ENCODE measurements at regions not wholly inside any gene's neighbourhood (a gene's known extent, or its start where the extent isn't known, plus 50 kb on each side); places are given as distances from the start of the nearest gene placed in this dataset.

GRCh38 chr18:7383002-7383980 lies 152.4 kb downstream of the LRRC30 start:
- Histone ChIP-seq H3K4me3 (no peak overlapping the region), H3K27ac (no peak overlapping the region)
- TF ChIP-seq, protein P1, sequence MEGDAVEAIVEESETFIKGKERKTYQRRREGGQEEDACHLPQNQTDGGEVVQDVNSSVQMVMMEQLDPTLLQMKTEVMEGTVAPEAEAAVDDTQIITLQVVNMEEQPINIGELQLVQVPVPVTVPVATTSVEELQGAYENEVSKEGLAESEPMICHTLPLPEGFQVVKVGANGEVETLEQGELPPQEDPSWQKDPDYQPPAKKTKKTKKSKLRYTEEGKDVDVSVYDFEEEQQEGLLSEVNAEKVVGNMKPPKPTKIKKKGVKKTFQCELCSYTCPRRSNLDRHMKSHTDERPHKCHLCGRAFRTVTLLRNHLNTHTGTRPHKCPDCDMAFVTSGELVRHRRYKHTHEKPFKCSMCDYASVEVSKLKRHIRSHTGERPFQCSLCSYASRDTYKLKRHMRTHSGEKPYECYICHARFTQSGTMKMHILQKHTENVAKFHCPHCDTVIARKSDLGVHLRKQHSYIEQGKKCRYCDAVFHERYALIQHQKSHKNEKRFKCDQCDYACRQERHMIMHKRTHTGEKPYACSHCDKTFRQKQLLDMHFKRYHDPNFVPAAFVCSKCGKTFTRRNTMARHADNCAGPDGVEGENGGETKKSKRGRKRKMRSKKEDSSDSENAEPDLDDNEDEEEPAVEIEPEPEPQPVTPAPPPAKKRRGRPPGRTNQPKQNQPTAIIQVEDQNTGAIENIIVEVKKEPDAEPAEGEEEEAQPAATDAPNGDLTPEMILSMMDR (IDR thresholded peaks at IDR 0.05): no peak
- no peak for DNase-seq (ENCODE audit: low spot score)

- Histone ChIP-seq H3K4me3 (no peak overlapping the region), H3K27ac (no peak overlapping the region)
- TF ChIP-seq, protein P1 (IDR thresholded peaks at IDR 0.05): no peak
- DNase-seq (ENCODE audit: low spot score): no peak
These were observed 157.9 kb downstream of the LRRC30 start for GRCh38 chr18:7388741-7389140.

DNA sequence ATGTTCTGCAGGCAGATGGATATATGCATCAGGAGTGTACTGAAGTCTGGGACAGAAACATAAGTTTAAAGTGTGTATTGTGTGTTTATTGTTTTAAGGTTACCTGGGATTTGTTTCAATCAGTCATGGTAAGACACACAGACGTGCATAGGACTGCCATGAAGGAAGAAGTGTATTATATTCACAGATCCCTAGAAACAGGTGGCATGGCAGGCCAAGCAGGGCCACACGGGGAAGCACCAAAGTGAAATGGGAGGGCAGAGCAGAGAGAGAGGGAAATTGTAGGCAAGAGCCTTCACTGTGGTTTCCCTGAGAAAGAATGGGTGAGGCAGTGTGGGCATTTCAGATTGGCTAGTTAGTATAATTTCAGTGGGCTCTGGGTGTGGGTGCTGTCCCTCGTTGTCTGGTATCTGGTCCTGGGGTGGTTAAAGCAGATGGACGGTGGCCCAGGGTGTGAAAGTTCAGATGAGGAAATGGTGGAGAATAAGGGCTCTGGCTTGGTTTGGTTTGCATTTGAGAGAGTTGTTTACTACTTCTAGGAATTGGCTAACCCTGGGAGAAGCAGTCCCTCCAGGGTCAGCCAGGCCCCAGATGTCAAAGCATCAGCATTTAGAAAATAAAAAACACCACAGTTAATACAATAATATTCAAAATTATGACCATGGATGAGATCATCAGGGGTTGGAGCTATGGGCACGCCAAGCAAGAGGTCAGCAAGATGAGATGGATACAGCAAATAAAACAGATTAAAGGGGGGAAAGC lies 160.0 kb downstream of the LRRC30 start:
- H3K27ac ChIP-seq: no peak overlapping the region
- no peak overlapping the region for H3K4me3 ChIP-seq
- DNase-seq (ENCODE audit: low spot score): no peak
- TF ChIP-seq, protein P1 (IDR thresholded peaks at IDR 0.05): no peak

DNA sequence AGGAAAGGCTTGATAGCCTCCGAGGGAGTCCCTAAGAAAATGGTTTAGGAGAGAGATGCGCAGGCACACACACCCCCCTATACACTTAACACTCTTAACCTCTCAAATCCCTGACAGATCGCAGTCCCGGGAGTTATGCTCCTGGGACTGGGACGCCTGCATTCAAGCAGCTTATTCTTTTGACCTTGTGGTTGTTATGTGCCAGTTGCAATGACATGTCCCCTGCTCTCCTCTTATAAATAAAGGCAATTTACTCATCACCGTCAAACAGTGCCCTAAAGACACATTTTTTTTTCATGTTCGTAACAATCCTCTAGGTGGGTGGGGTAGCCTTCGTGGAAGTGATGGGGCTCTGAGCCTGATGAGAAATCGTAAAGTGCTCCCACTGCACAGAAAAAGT lies 162.2 kb downstream of the LRRC30 start:
- no peak for DNase-seq (ENCODE audit: low spot score)
- no peak overlapping the region for H3K4me3 ChIP-seq
- TF ChIP-seq, protein P1 (IDR thresholded peaks at IDR 0.05): no peak

GRCh38 chr18:7394050-7394659 lies 163.3 kb downstream of the LRRC30 start:
- no peak overlapping the region for H3K27ac ChIP-seq
- DNase-seq (ENCODE audit: low spot score): no peak
- H3K4me3 ChIP-seq: no peak overlapping the region
- TF ChIP-seq, protein P1 (IDR thresholded peaks at IDR 0.05): no peak

More for the DNA sequence above, 162.2 kb downstream of the LRRC30 start:
- no peak overlapping the region for H3K27ac ChIP-seq

GRCh38 chr18:7395566-7395965 lies 164.7 kb downstream of the LRRC30 start:
- TF ChIP-seq, protein P1 (IDR thresholded peaks at IDR 0.05): no peak

More at GRCh38 chr18:7395566-7395965, 164.7 kb downstream of the LRRC30 start:
- Histone ChIP-seq H3K4me3 (no peak overlapping the region), H3K27ac (no peak overlapping the region)
- DNase-seq (ENCODE audit: low spot score): no peak

Measured in coronary artery (tissue), 2 donors.